WTC11 (cell line): ENCODE measurements at regions not wholly inside any gene's neighbourhood (a gene's known extent, or its start where the extent isn't known, plus 50 kb on each side); places are given as distances from the start of the nearest gene placed in this dataset.

Experiments used
- ATAC-seq: fragments of 200-7000 bp; cut with Tn5 transposase; 2 replicates; pipeline ENCODE4 v1.10.0; 2021; ENCODE audit warnings: mild to moderate bottlenecking, moderate library complexity
- CTCF ChIA-PET: fragments of 300-600 bp; sonication (Branson Sonifier 250); formaldehyde crosslinking; loops from one replicate; lab custom pipeline; 2021; ENCODE audit warnings: antibody characterized with exemption; lab: Charles Lee
- POLR2A ChIA-PET: fragments of 350-600 bp; sonication (Branson Sonifier 250); formaldehyde crosslinking; loops from one replicate; lab custom pipeline; 2021; ENCODE audit warnings: antibody characterized with exemption; lab: Charles Lee
- DNase-seq: peaks from one replicate; pipeline ENCODE4 v3.0.0; 2021; ENCODE audit warnings: low spot score
- H3K27ac Mint-ChIP-seq: 2 replicates; pipeline ENCODE4 v1.8.0; 2021; ENCODE audit warnings: mixed read lengths
- H3K27me3 Mint-ChIP-seq: 2 replicates; pipeline ENCODE4 v1.8.0; 2021; ENCODE audit warnings: low read depth, mild to moderate bottlenecking, moderate library complexity, mixed read lengths
- H3K36me3 Mint-ChIP-seq: 2 replicates; pipeline ENCODE4 v1.8.0; 2021; ENCODE audit warnings: mixed read lengths
- H3K4me1 Mint-ChIP-seq: 2 replicates; pipeline ENCODE4 v1.8.0; 2022; ENCODE audit warnings: mixed read lengths
- H3K4me3 Mint-ChIP-seq: 2 replicates; pipeline ENCODE4 v1.8.0; 2021; ENCODE audit warnings: mild to moderate bottlenecking, moderate library complexity, mixed read lengths
- H3K9me3 Mint-ChIP-seq: 2 replicates; pipeline ENCODE4 v1.8.0; 2021; ENCODE audit warnings: mixed read lengths
- ARID4B ChIP-seq: sonication (generic); formaldehyde crosslinking; IDR thresholded peaks from 2 replicates; pipeline ENCODE4 v1.8.0; 2023; ENCODE audit warnings: missing genetic modification reagents, mild to moderate bottlenecking, borderline replicate concordance
- ATF1 ChIP-seq: sonication (generic); formaldehyde crosslinking; IDR thresholded peaks from 2 replicates; pipeline ENCODE4 v1.8.1; 2023; ENCODE audit warnings: mild to moderate bottlenecking, moderate library complexity, missing genetic modification reagents
- ATF3 ChIP-seq: sonication (generic); formaldehyde crosslinking; conservative IDR thresholded peaks from 2 replicates; pipeline ENCODE4 v1.8.1; 2022; ENCODE audit warnings: mild to moderate bottlenecking, missing genetic modification reagents
- ATF6 ChIP-seq: sonication (generic); formaldehyde crosslinking; IDR thresholded peaks from 2 replicates; pipeline ENCODE4 v1.8.1; 2023; ENCODE audit warnings: mild to moderate bottlenecking, missing genetic modification reagents
- CBFB ChIP-seq: sonication (generic); formaldehyde crosslinking; IDR thresholded peaks from 2 replicates; pipeline ENCODE4 v1.8.1; 2022; ENCODE audit warnings: mild to moderate bottlenecking, low read depth, missing genetic modification reagents
- CTCF ChIP-seq: fragments of 200-600 bp; IDR thresholded peaks from 2 replicates; pipeline ENCODE4 v1.8.0; 2022; ENCODE audit warnings: antibody characterized with exemption
- FOXK1 ChIP-seq: sonication (generic); formaldehyde crosslinking; IDR thresholded peaks from 2 replicates; pipeline ENCODE4 v1.8.0; 2022; ENCODE audit warnings: mild to moderate bottlenecking, moderate library complexity, missing genetic modification reagents
- FOXP1 ChIP-seq: sonication (generic); formaldehyde crosslinking; IDR thresholded peaks from 2 replicates; pipeline ENCODE4 v1.8.0; 2022; ENCODE audit warnings: missing genetic modification reagents, mild to moderate bottlenecking, moderate library complexity, borderline replicate concordance
- GABPB1 ChIP-seq: sonication (generic); formaldehyde crosslinking; IDR thresholded peaks from 2 replicates; pipeline ENCODE4 v1.8.1; 2023; ENCODE audit warnings: mild to moderate bottlenecking, missing genetic modification reagents
- GTF2I ChIP-seq: fragments of 250-450 bp; sonication (Bioruptor Pico); conservative IDR thresholded peaks from 2 replicates; pipeline ENCODE4 v1.4.0; 2021; ENCODE audit warnings: mild to moderate bottlenecking
- HMGA2 ChIP-seq: fragments of 250-450 bp; sonication (Bioruptor Pico); IDR thresholded peaks from 2 replicates; pipeline ENCODE4 v1.4.0; 2021; ENCODE audit warnings: mild to moderate bottlenecking, moderate library complexity
- IRF2 ChIP-seq: sonication (generic); formaldehyde crosslinking; IDR thresholded peaks from 2 replicates; pipeline ENCODE4 v1.8.0; 2022; ENCODE audit warnings: low read depth, missing genetic modification reagents, borderline replicate concordance
- JAZF1 ChIP-seq: fragments of 250-450 bp; sonication (Bioruptor Pico); IDR thresholded peaks from 2 replicates; pipeline ENCODE4 v1.9.0; 2021; ENCODE audit warnings: moderate library complexity, mild to moderate bottlenecking, inconsistent platforms
- MAX ChIP-seq: sonication (generic); formaldehyde crosslinking; IDR thresholded peaks from 2 replicates; pipeline ENCODE4 v1.8.0; 2022; ENCODE audit warnings: mild to moderate bottlenecking, missing genetic modification reagents
- MXD4 ChIP-seq: fragments of 250-450 bp; sonication (Bioruptor Pico); IDR thresholded peaks from 2 replicates; pipeline ENCODE4 v1.8.0; 2021; ENCODE audit warnings: mild to moderate bottlenecking, moderate library complexity, borderline replicate concordance
- OVOL2 ChIP-seq: fragments of 250-450 bp; sonication (Bioruptor Pico); IDR thresholded peaks from 2 replicates; pipeline ENCODE4 v1.9.0; 2021; ENCODE audit warnings: mild to moderate bottlenecking, borderline replicate concordance
- PRDM15 ChIP-seq: sonication (generic); formaldehyde crosslinking; IDR thresholded peaks from 2 replicates; pipeline ENCODE4 v1.8.0; 2022; ENCODE audit warnings: missing genetic modification reagents
- TCF7 ChIP-seq: sonication (generic); formaldehyde crosslinking; IDR thresholded peaks from 2 replicates; pipeline ENCODE4 v1.8.0; 2022; ENCODE audit warnings: mild to moderate bottlenecking, low read depth, missing genetic modification reagents, moderate library complexity
- ZBTB43 ChIP-seq: sonication (generic); formaldehyde crosslinking; IDR thresholded peaks from 2 replicates; pipeline ENCODE4 v1.8.1; 2023; ENCODE audit warnings: mild to moderate bottlenecking, missing genetic modification reagents
- ZNF138 ChIP-seq: sonication (generic); formaldehyde crosslinking; conservative IDR thresholded peaks from 2 replicates; pipeline ENCODE4 v1.8.1; 2022; ENCODE audit warnings: mild to moderate bottlenecking, moderate library complexity, missing genetic modification reagents
- ZNF671 ChIP-seq: fragments of 250-450 bp; sonication (Bioruptor Pico); IDR thresholded peaks from 2 replicates; pipeline ENCODE4 v1.8.0; 2021; ENCODE audit warnings: mild to moderate bottlenecking

GRCh38 chr5:87825583-87825982, 412.9 kb upstream of the CCNH start (continued):
- TF ChIP-seq CTCF: no peak

GRCh38 chr5:87807783-87808182, 395.1 kb upstream of the CCNH start:
- POLR2A ChIA-PET: no interaction called here
- Mint-ChIP-seq H3K4me3 (no peak overlapping the region), H3K4me1 (no peaks in the 10 kb centered on the region)
- ATAC-seq: no peak
- TF ChIP-seq OVOL2 (CRISPR knock-in tag): no peak
- no peak for TF ChIP-seq ATF1
- no peak for TF ChIP-seq ARID4B (CRISPR knock-in tag)
- TF ChIP-seq ZNF671: no peak
- no peak for TF ChIP-seq ZBTB43 (CRISPR knock-in tag)
- TF ChIP-seq GTF2I (CRISPR knock-in tag): no peak
- no peak for TF ChIP-seq FOXK1
- no peak for TF ChIP-seq FOXP1 (CRISPR knock-in tag)
- TF ChIP-seq ATF6 (CRISPR knock-in tag): no peak
- TF ChIP-seq, all 79 proteins: peak for 0
- no peak for DNase-seq
- Mint-ChIP-seq H3K27me3 (no peaks in the 10 kb centered on the region), H3K9me3 (peaks cover 3% of the 10 kb centered on the region), H3K27ac (no peak overlapping the region), H3K36me3 (no peaks in the 10 kb centered on the region)
- CTCF ChIA-PET: no interaction called here

GRCh38 chr5:87803352-87803751, 390.6 kb upstream of the CCNH start:
- H3K27me3 Mint-ChIP-seq: no peaks in the 10 kb centered on the region
- H3K4me1 Mint-ChIP-seq: no peaks in the 10 kb centered on the region
- no peak overlapping the region for H3K27ac Mint-ChIP-seq
- H3K9me3 Mint-ChIP-seq: peaks cover 3% of the 10 kb centered on the region
- H3K4me3 Mint-ChIP-seq: no peak overlapping the region
- CTCF ChIA-PET: interaction anchor here (1.1 kb wide), 1 partner anchor 22 kb away, joined by 4 read pairs; no protein-coding TSS in a partner anchor
- ATAC-seq (no peak), DNase-seq (no peak)
- H3K36me3 Mint-ChIP-seq: no peaks in the 10 kb centered on the region
- POLR2A ChIA-PET: no interaction called here
- TF ChIP-seq GABPB1: no peak
- TF ChIP-seq IRF2 (CRISPR knock-in tag): no peak
- TF ChIP-seq MXD4 (CRISPR knock-in tag): no peak
- no peak for TF ChIP-seq ATF3 (CRISPR knock-in tag)
- TF ChIP-seq JAZF1: no peak
- no peak for TF ChIP-seq TCF7
- no peak for TF ChIP-seq CBFB (CRISPR knock-in tag)
- no peak for TF ChIP-seq MAX
- no peak for TF ChIP-seq ZNF138 (CRISPR knock-in tag)
- TF ChIP-seq HMGA2: no peak
- no peak for TF ChIP-seq PRDM15 (CRISPR knock-in tag)
